NOMO-1 treated with DMSO at 0.1 percent for 48 hours (cell line): ENCODE measurements at regions not wholly inside any gene's neighbourhood (a gene's known extent, or its start where the extent isn't known, plus 50 kb on each side); places are given as distances from the start of the nearest gene placed in this dataset.
"Not testable (repeated sequence)": the region's sequence is repeated elsewhere in the genome, so short reads cannot be mapped to it uniquely, and the experiment has no call there.

Experiments
- DNase-seq: peaks from one replicate; lab custom pipeline; 2025; ENCODE audit not compliant: unreplicated experiment; lab: John Stamatoyannopoulos, UW

DNA sequence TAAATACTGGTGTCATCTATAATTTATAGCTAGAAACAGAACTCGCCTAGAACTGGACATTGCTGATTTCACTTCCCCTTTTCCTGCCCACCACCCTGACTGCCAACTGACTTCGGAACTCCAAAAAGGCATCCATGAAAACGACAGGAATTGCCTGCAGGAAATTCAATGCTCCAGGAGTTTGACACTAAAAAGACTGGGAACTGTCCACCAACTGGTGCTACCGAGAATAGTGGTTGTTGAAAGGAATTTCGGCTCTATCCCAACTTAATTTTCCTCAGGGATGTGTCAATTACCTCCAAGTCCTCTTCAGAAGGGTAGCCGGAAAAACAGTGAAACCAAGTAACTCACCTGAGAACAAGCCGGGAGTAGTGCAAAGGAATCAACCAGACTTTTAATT is 440.0 kb downstream of the PRELID2 start:
- DNase-seq, result not testable (repeated sequence)

DNA sequence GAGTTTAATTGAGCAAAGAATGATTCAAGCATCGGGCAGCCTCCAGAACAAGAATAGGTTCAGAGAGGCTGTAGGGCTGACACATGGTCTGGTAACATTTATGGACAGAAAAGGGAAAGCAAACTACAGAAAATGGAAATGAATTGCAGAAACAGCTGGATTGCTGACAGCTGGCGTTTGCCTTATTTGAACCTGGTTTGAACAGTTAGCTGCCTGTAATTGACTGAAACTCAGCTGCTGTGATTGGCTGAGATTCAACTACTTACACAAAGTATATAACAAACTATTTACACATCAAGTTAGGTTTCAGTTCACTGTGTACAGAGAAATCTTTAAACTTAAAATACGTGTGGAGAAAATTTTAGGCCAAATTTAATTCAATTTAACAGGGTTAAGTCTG is 441.7 kb downstream of the PRELID2 start:
- DNase-seq, result no peak

DNA sequence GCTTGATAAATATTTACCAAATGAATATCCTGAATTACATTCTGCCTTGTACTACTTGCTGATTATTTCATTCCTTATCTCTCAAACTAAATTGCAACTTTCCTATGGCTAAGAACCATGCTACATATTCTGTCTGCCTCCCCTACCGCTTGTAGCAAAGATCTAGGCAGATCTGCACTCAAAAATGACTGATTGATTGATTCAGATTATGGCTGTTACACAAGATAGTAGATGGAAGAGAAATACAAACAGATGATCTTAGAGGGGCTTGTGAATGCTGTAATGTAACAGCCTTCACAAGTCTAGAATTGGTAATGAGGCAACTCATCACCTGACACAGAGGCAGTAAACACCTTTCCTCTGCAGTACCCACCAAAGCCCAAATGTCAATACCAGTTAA is 446.1 kb downstream of the PRELID2 start:
- no peak for DNase-seq

DNA sequence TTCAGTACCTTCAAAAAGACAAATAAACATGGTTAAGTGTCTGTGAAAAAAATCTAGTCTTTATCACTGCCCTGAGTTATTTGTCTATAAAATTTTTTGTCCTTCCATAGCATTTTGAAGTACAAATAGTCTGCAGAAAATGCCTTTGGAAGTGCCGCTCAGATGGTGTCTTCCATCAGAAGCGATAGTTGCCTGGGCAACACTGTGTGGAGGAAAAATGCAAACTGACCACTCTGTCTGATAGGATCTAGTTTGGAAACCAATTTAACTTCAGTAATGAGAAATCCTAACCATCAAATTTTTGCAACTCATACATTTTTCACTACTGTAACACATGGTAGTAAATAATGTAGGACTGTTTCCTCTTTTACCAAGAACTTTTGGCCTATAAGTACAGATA is 449.9 kb downstream of the PRELID2 start:
- DNase-seq, result no peak

DNA sequence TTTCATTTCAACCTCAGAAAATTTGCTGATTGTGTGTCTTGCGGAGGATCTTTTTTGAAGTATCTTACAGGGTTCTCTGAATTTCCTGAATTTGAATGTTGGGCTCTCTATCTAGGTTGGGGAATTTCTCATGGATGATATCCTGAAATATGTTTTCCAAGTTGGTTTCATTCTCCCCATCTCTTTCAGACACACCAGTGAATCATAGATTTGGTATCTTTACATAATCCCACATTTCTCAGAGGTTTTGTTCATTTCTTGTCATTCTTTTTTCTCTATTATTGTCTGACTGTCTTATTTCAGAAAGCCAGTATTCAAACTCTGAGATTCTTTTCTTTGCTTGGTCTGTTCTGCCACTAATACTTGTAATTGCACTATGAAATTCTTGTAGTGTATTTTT is 456.9 kb downstream of the PRELID2 start:
- DNase-seq, result no peak

DNA sequence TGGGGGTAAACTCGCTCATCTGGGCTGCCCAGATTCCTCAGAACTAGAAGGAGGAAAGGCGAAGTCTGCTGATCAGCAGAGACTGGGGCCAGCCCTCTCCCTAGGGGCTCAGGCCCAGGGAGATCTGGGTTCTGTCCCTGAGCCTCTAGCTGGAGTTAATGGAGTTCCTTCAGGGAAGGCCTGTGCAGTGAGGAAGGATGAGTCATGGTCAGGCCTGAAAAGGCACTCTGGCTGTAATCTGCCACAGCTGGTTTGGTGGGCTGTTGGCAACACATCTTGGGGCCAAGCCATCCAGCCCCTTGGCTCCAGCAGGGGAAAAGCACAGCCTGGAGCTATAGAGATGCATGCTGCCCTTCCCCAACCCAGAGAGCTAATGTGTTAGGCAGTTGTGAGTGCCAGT is 459.6 kb downstream of the PRELID2 start:
- DNase-seq, result no peak

DNA sequence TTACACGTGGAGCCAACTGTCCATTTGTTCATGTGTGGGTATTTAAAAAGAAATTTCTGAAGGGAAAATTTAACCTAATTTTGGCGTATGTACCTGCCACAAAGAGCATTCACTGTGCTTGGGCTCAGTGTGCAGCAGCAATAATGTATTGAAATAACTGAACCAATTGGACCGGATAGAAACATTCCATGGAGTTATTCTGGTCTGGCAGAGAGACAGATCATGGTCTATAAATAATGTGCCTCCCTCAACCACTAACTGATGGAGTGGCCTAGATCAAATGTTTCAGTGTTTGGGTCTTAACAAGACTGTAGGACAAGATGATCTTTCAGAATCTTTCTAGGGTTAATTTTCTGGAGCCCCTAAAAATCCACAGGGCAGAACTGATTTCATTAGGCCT is 469.7 kb downstream of the PRELID2 start:
- DNase-seq, result no peak

DNA sequence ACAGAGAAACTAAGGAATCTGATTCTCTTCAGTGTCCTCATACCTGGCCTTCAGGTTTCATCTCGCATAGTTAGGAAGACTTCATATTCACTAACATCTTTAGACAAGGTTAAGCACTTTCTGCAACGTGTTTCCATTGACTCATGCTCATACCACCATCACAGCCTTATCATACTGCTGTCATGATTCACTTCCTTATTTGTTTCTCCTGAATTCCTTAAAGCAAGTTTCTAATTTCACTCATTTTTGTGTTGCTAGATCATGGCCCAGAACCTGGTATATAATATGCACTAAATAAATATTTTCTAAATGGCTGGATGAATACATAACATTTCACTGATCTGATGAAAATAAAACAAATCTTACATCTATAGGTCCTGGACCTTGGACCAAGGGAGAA is 472.9 kb downstream of the PRELID2 start:
- no peak for DNase-seq

DNA sequence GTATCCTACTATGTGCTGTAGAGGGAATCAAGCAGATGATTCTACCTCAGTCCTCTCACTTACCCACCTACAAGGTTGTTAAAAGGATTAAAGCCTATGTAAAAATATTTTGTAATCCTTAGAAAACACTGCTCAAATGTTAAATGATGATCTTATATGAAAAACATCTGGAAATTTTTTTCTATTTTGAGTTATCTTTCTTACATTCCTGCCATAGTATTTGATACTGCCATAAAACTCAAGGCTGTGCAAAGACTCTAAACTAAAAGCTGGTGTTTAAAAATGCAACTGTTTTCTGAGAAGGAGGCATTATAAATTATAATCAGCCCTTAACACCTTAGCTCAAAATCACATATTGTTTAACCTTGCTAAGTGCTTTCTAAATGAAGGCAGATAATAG is 474.2 kb downstream of the PRELID2 start:
- DNase-seq, result no peak

DNA sequence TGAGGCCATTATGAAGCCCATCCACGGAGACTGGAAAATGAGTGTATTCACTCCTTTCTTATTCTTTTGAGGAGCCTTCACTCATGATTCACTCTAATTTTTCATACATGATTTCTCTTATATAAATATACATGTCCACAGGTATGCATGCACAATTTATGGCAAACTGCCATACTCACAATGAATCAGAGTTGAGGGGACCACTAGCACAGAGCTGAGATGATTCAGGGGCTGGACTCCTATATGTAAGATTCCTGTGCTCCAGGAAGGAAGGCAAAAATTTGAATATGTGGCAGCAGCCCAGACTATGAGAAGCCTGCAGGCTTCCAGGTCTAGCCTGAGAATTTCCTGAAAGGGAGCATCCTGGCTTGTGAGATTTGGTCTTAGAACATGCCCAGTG is 484.6 kb downstream of the PRELID2 start:
- DNase-seq, result no peak

DNA sequence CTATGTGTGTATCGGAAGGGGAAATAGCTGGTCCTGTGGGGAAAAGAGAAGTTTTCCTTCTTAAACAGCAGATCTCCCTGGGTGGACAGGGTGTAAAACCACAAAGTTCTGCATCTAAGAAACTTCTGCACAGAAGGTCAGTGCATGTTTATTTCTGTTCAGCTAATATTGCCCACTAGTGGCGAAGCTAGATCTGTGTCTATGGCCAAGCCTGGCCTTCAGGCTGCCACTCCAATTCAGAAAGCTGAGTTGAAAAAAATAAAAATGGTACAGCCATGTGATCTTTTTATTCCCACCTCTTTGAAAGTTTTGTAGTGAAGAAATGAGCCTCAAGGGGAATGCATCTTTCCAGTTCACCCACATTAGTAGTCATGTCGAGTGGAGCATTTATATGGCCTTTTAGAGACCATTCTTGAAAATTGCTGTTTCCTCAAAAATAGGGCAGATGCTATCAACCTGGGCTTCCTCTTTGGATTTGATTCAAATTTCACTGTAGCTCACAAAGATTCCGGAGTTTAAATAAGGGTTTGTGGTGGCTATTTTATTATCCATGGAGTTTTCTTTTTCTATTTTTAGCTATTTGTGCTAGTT is 488.0 kb downstream of the PRELID2 start:
- DNase-seq, result no peak

DNA sequence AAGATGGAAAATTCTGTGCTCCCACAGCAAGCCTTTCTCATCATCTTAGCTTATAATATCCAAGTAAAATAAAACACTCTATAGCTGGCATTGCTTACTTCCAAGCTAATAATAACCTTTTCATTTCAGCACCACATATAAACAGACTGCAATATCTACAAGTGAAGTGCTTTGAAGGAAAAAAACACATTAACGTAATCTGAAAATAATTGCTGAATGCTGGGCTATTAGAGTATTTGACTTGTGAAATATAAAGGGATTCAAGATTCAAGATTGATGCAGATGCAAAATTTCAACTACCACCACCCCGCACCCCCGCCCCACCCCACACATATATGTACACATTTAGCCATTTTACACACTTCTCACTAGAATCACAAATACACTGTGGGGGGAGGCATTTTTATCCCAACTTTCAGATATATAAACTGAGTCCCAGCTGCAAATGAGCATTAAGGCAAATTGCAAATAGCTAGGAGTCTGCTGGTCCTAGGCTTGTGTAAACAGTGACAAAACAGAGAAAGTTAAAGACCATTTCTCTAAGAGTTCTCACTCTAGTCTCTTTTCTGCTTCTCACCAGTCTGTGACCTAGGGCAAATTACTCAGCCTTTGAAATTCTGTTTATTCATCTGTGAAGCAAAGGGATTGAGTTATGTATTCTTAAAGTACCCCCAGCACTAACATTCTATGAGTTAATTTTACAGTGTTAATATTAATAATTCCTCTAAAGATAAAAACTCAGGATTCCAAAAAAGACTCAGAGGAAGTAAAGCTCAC is 489.4 kb downstream of the PRELID2 start:
- no peak for DNase-seq

DNA sequence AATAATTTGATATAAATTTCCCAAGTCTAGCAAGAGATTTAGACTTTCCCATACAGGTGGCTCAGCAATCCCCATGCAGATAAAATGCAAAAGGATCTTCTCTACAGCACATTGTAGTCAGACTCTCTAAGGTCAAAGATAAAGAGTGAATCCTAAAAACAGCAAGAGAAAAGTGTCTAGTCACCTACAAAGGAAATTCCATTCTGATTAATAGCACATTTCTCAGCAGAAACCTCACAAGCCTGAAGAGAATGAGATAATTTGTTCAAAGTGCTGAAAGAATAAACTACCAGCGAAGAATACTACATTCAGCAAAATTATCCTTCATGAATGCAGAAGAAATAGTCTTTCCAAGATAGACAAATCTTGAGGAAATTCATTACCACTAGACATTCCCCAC is 493.3 kb downstream of the PRELID2 start:
- no peak for DNase-seq

DNA sequence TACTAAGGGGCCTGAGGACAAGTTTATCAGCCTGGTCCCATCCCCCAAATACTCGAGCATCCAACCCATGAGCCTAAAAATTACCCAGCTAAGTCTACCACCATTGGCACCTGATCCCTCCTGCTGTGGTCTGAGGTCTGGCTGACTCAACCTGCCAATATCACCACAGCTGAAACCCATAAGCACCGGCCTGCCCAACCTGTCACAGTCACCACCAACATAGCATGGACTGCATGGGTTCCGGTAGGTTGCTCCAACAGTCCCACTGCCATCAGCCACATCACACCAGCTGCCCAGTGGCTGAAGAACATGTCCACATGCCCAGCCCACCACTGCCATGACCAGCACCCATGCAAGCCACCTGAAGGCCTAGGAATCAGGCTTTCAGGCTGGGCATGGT is 495.0 kb downstream of the PRELID2 start:
- DNase-seq, result no peak

DNA sequence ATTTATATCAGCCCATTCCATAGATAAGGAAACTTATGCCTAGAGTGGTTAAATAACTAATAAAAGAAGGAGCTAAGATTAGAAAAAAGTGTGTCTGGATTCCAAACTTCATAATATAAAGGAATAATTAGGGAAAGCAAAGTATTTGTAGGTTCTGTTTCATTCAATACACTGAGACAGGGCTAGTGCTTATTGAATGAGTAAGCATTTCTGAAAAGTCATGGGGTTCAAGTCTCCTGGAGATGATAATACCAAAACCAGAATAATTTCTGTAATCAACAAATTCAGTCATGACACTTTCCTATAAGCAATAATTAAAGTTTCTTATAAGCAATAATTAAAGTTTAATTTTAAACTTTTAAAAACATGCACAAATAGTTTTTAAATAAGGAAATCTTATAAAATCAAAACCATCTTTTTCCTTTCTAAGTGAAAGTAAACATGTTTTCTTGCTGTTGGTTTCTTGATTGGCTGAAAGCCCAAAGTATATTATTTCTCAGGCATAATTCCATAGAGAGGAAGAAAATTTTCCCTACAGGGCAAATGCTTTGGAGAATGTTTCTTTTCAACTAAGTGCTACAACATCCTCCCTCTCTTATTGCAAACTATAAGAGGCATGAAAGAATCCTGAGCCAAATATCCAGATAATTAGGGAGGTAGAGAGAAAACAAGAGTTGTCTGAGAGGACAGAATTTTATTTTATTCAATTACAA is 510.2 kb downstream of the PRELID2 start:
- no peak for DNase-seq

DNA sequence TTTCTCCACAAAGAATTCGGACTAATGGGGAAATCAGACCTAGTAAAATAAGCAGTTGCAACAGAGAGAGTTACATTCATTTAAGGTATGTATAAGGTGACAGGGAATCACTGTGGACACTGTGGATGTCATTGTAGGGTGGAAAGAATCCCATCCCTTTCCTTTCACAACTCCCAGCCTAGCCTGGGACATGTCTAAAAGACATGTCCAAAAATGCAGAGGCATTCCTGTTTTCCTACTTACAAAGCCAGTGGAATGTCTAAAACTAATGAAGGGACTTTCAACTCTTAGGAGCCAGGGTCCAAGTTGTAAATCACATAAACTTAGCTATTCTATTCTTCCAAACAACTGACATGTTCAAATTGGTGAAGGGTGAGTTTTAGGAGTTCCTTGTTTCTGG is 511.0 kb downstream of the PRELID2 start:
- DNase-seq, result no peak

DNA sequence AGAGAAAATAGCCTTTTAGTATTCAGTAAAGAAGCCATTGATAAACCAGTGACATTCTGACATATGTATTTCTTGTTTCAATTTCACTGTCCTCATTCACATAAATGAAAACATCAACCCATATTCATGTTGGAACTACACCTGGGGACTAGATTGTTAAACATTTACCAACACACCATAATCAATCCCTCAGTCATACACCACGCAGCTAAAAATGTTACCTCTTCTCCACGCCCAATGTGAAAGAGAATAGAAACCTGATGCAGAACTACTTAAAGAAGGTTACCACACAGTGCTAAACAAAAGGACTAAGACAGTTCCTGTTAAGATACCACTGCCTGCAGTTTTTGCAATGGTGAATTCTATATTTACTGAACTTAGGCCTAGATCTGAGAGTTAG is 518.9 kb downstream of the PRELID2 start:
- DNase-seq, result no peak

DNA sequence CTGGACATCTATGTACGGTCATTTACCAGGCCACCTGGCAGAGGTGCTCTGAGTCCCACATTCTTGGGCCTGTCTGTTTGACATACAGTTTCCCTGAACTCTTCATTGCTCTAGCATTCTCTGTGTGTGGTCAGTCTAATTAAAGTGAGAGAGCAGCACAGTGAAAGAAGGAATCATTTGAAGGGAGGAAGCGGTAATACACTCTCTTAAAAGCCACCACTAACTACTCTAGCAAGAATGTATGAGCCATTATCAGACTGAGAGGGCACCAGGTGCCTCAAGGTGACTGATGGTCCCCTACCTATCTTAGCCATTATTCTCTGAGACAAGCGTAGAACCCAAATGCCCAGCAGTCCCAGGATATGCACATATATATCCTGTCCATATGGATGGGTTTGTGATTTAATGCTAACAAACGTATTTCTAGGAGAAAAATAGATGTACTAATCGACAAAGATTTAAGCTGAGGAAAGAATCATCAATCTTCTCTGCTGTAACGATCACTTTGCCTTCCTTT is 527.2 kb downstream of the PRELID2 start:
- DNase-seq, result no peak

DNA sequence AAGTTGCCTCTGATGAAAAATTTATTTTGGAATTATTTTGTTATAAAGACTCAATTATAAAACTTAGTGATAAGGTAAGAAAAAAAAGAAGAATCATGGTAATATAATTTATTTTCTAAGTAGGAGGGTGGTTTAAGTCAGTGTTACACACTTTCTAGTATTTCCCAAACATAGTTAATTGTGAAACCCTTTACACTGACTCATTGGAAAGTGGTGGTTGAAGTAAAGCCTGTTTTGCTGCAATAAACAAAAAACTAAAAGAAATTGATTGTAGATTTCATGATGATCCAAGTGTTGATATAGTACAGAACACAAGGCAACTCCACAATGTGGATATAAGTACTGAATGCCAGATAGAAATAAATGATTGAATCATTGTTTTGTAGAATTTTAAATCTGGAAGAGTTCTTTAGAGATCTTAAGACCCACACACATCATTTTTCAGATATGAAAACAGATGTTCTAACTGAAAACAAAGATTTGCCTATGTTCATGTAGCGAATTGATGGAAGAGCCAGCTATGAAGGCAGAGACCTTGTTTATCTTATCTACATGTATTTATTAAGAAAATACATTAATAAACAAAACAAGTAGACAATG is 539.8 kb downstream of the PRELID2 start:
- DNase-seq, result no peak

DNA sequence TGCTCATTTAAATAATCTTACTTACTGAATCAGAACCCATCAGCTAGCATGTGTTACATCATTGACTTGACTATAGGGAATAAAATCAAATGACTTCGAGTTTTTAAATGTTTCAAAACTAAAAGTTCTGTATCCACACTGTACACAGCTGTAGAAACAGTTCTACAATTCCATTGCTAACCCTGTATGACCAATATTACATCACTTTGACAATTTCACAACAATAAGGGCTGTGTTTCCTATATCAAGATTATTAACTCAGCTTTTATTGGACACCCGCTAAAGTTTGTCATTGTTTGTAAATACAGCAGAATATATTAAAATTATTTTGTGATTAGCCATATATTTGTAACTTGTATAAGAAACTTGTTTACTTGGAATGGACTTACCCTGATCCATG is 540.8 kb downstream of the PRELID2 start:
- DNase-seq, result no peak

DNA sequence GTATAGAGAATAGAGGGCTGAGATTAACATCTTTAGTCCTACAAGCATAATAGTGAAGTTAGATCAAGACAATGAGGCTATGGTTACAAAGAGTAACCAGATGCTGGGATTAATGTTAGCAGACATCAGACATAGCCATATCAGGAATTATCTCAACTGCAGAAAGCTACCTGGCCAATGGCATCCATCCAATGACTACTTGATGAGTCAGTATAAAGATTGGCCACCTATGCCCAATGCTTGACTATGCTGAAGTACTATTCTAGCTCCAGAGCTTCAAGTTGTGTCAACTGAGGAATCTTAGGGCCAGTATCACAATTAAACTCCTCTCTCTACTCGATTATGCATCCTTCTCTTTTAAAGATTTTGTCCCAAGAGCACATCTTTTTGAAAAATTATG is 541.4 kb downstream of the PRELID2 start:
- no peak for DNase-seq

DNA sequence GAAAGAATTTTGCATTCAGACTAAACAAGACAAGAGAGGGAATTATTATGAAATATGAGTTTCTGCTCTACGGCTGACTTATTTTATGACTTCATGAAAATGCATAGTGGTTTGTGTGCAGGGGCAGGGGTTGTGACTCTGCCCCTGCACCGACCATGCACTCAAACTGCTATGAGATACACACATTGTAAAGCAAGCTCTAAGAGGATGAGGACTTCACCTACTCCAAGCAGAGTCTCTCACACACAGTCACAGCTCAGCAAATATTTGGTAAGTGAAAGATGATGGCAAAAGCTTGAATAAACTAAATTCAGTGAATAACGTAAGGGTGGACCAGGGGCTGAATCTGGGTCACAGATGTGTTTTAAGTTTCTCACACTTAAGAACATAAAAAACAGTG is 542.9 kb downstream of the PRELID2 start:
- no peak for DNase-seq
